Loucy (cell line): ENCODE measurements at regions not wholly inside any gene's neighbourhood (a gene's known extent, or its start where the extent isn't known, plus 50 kb on each side); places are given as distances from the start of the nearest gene placed in this dataset.

Experiments used
- CTCF ChIP-seq: fragments of 200-600 bp; sonication (generic); conservative IDR thresholded peaks from 2 replicates; pipeline ENCODE4 v1.5.1; 2014; ENCODE audit warnings: mild to moderate bottlenecking, antibody characterized with exemption, low read length
- EZH2phosphoT487 ChIP-seq: fragments of 200-600 bp; IDR thresholded peaks from 2 replicates; pipeline ENCODE4 v1.6.1; 2018; ENCODE audit warnings: antibody characterized with exemption, mild to moderate bottlenecking, moderate library complexity, borderline replicate concordance

GRCh38 chr2:240333985-240334384 is 101.5 kb upstream of the GPC1 start:
- TF ChIP-seq CTCF (no peak), EZH2phosphoT487 (no peak)
